SK-N-MC (cell line): ENCODE measurements at regions not wholly inside any gene's neighbourhood (a gene's known extent, or its start where the extent isn't known, plus 50 kb on each side); places are given as distances from the start of the nearest gene placed in this dataset.

ENCODE experiments used
- EZH2 ChIP-seq: fragments of 200-600 bp; sonication (generic); IDR thresholded peaks from one replicate; pipeline ENCODE4 v1.6.1; 2017; ENCODE audit warnings: antibody characterized with exemption
- FOXP2 ChIP-seq: optimal IDR thresholded peaks from 2 replicates; pipeline ENCODE3; 2011; ENCODE audit warnings: mild to moderate bottlenecking, moderate library complexity; ENCODE audit not compliant: insufficient read depth; ENCODE audit errors: extremely low read length, control extremely low read depth
- POLR2AphosphoS5 ChIP-seq: IDR thresholded peaks from 2 replicates; pipeline ENCODE4 v1.6.1; 2012; ENCODE audit warnings: mild to moderate bottlenecking, low read depth, low read length, borderline replicate concordance

GRCh38 chr4:186787536-186787935, 63.9 kb upstream of the FAT1 start:
- TF ChIP-seq EZH2 (no peak), POLR2AphosphoS5 (no peak), FOXP2 (no peak)
